ENCODE measurements at regions not wholly inside any gene's neighbourhood (a gene's known extent, or its start where the extent isn't known, plus 50 kb on each side); places are given as distances from the start of the nearest gene placed in this dataset.

GRCh38 chr6:44776344-44776743, 388.8 kb downstream of the CDC5L start:
- no peak overlapping the region for H3K4me3 ChIP-seq
- DNase-seq: no peak
- TF ChIP-seq CTCF (IDR thresholded peaks at IDR 0.05): no peak
- no peak for TF ChIP-seq POLR2A (IDR thresholded peaks at IDR 0.05)
- no peak for TF ChIP-seq EP300 (IDR thresholded peaks at IDR 0.05)
- H3K36me3 ChIP-seq: no peaks in the 10 kb centered on the region
- H3K27me3 ChIP-seq: no peaks in the 10 kb centered on the region
- H3K4me1 ChIP-seq (ENCODE audit: insufficient read depth): no peaks in the 10 kb centered on the region
- no peak overlapping the region for H3K27ac ChIP-seq
- H3K9me3 ChIP-seq: no peaks in the 10 kb centered on the region
- intact Hi-C loops (cut with DNase I): no loop called here

DNA sequence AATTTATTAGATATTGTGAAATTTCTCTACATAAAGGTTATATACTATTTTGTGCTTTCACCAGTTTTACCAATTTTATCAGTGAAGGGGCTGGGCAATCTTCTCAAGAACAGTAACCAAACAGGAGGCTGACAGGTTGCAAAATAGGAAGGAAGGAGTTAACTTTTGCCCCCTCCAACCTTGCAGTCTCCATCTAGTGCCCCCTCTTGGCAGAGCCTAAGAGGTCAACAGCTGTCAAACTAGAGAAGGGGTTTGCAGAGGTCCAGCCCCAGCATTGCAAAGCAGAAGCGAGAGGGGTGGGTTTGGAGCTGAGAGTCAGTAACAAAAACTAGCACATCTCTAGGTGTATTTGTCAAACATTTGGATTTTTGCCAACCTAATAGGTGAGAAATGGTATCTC, 391.0 kb downstream of the CDC5L start:
- Histone ChIP-seq H3K9me3 (no peaks in the 10 kb centered on the region), H3K27me3 (no peaks in the 10 kb centered on the region), H3K36me3 (no peaks in the 10 kb centered on the region), H3K4me1 (ENCODE audit: insufficient read depth) (no peaks in the 10 kb centered on the region), H3K27ac (no peak overlapping the region), H3K4me3 (no peak overlapping the region)
- TF ChIP-seq CTCF (IDR thresholded peaks at IDR 0.05) (no peak), EP300 (IDR thresholded peaks at IDR 0.05) (no peak), POLR2A (IDR thresholded peaks at IDR 0.05) (no peak)
- WGBS, 3 donors: 91 to 96% (median 94%) methylated on average over 1 of the region's 1 CpG
- intact Hi-C loops (cut with DNase I): no loop called here
- no peak for DNase-seq
